GM21360 (cell line): ENCODE measurements at regions not wholly inside any gene's neighbourhood (a gene's known extent, or its start where the extent isn't known, plus 50 kb on each side); places are given as distances from the start of the nearest gene placed in this dataset.
"Not testable (repeated sequence)": the region's sequence is repeated elsewhere in the genome, so short reads cannot be mapped to it uniquely, and the experiment has no call there.

Experiments used
- ATAC-seq: cut with Tn5 transposase; IDR thresholded peaks from one replicate; pipeline ENCODE4 v1.9.1; 2021; ENCODE audit warnings: mild to moderate bottlenecking, moderate library complexity; ENCODE audit not compliant: unreplicated experiment

- ATAC-seq: no peak
Observed at GRCh38 chr2:3115301-3116042, 262.1 kb downstream of the EIPR1 start.

- ATAC-seq: no peak
Observed at GRCh38 chr2:3114406-3115185, 263.0 kb downstream of the EIPR1 start.

- ATAC-seq: no peak
Observed at GRCh38 chr2:3113769-3114168, 263.8 kb downstream of the EIPR1 start.

GRCh38 chr2:3113122-3113521 lies 264.5 kb downstream of the EIPR1 start:
- ATAC-seq: no peak

GRCh38 chr2:3112553-3112952 lies 265.1 kb downstream of the EIPR1 start:
- ATAC-seq: no peak

GRCh38 chr2:3112131-3112530 lies 265.5 kb downstream of the EIPR1 start:
- no peak for ATAC-seq

GRCh38 chr2:3110994-3111666 lies 266.5 kb downstream of the EIPR1 start:
- ATAC-seq: no peak

GRCh38 chr2:3110555-3110954 lies 267.1 kb downstream of the EIPR1 start:
- no peak for ATAC-seq

- ATAC-seq: no peak
Observed at GRCh38 chr2:3108710-3109702, 268.6 kb downstream of the EIPR1 start.

- no peak for ATAC-seq
Observed at GRCh38 chr2:3108105-3108504, 269.5 kb downstream of the EIPR1 start.

GRCh38 chr2:3107567-3107966 lies 270.1 kb downstream of the EIPR1 start:
- ATAC-seq: no peak

GRCh38 chr2:3105814-3106569 lies 271.6 kb downstream of the EIPR1 start:
- ATAC-seq: no peak

GRCh38 chr2:3104958-3105813 lies 272.4 kb downstream of the EIPR1 start:
- not testable (repeated sequence) for ATAC-seq

GRCh38 chr2:3104261-3104660 lies 273.4 kb downstream of the EIPR1 start:
- no peak for ATAC-seq

GRCh38 chr2:3102922-3103569 lies 274.6 kb downstream of the EIPR1 start:
- no peak for ATAC-seq

GRCh38 chr2:3102081-3102921 lies 275.3 kb downstream of the EIPR1 start:
- ATAC-seq: no peak
